Activated naive CD4-positive, alpha-beta T cell treated with anti-CD3 and anti-CD28 coated beads for 36 hours (primary cell): ENCODE measurements at regions not wholly inside any gene's neighbourhood (a gene's known extent, or its start where the extent isn't known, plus 50 kb on each side); places are given as distances from the start of the nearest gene placed in this dataset.

ENCODE experiments used
- CTCF ChIA-PET: fragments of 350-600 bp; sonication (Branson Sonifier 250); formaldehyde crosslinking; loops from one replicate; lab custom pipeline; 2021; ENCODE audit warnings: antibody characterized with exemption; lab: Charles Lee
- DNase-seq: peaks from one replicate; pipeline ENCODE4 v3.0.0-alpha.2; 2020
- H3K27ac Mint-ChIP-seq: one replicate; pipeline ENCODE4 v1.8.0; 2021; ENCODE audit warnings: mild to moderate bottlenecking, mixed read lengths
- H3K27me3 Mint-ChIP-seq: one replicate; pipeline ENCODE4 v1.8.0; 2021; ENCODE audit warnings: low read depth, mixed read lengths
- H3K36me3 Mint-ChIP-seq: one replicate; pipeline ENCODE4 v1.8.0; 2021; ENCODE audit warnings: low read depth, mixed read lengths
- H3K4me1 Mint-ChIP-seq: one replicate; pipeline ENCODE4 v1.8.0; 2021; ENCODE audit warnings: low read depth, mixed read lengths
- H3K4me3 Mint-ChIP-seq: one replicate; pipeline ENCODE4 v1.8.0; 2021; ENCODE audit warnings: mild to moderate bottlenecking, moderate library complexity, mixed read lengths
- H3K9me3 Mint-ChIP-seq: one replicate; pipeline ENCODE4 v1.8.0; 2021; ENCODE audit warnings: mixed read lengths
- intact Hi-C: fragments of 100-400 bp; cut with micrococcal nuclease; formaldehyde crosslinking; loops from one replicate; pipeline ENCODE4 v1.15.1; 2023

DNA sequence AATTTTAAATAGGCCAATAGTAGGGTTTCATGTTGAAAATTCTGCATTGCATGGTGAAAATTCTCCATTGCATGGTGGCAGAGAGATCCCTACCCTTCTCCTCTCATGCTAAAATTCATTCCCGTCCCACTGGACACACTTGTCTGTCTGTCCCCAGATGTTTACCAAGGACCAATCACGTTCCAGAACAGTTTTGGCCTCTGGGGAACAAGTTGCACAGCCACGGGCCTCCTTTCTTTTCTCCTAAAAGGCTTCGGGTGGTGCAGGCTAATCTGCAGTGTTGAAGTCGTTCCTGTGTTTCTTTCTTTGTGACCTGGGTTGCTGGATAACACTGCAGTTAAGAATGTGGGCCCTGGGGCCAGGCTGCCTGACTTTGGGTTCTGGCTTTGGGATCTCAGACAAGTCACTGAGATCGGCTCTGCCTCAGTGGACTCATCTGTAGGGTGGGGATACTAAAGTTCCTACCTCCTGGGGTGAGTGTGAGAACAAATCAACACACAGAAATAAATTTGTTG lies 113.1 kb upstream of the FAM204A start:
- Mint-ChIP-seq H3K27me3 (peaks cover 10% of the 10 kb centered on the region), H3K4me3 (no peak overlapping the region), H3K4me1 (peaks cover 5% of the 10 kb centered on the region), H3K36me3 (no peaks in the 10 kb centered on the region), H3K9me3 (peaks cover 8% of the 10 kb centered on the region), H3K27ac (no peak overlapping the region)
- DNase-seq, result no peak
- intact Hi-C loops, result loop anchor here (5.0 kb wide), 1 partner anchor 87 kb away; no protein-coding TSS in a partner anchor
- CTCF ChIA-PET, result interaction anchor here (1.6 kb wide), 1 partner anchor 959 kb away, joined by 4 read pairs; no protein-coding TSS in a partner anchor

GRCh38 chr10:118454211-118454610 lies 112.1 kb upstream of the FAM204A start:
- peaks cover 8% of the 10 kb centered on the region for H3K9me3 Mint-ChIP-seq
- H3K4me1 Mint-ChIP-seq, result peaks cover 2% of the 10 kb centered on the region
- H3K27ac Mint-ChIP-seq, result no peak overlapping the region
- DNase-seq, result no peak
- peaks cover 12% of the 10 kb centered on the region for H3K27me3 Mint-ChIP-seq
- CTCF ChIA-PET, result interaction anchor here (0.6 to 1.6 kb wide), 4 partner anchors 9 to 1154 kb away, joined by 3 to 4 read pairs (median 3); no protein-coding TSS in a partner anchor
- H3K36me3 Mint-ChIP-seq, result no peaks in the 10 kb centered on the region
- intact Hi-C loops, result no loop called here
- H3K4me3 Mint-ChIP-seq, result no peak overlapping the region

- DNase-seq, result no peak
- Mint-ChIP-seq H3K4me1 (no peaks in the 10 kb centered on the region), H3K27me3 (peaks cover 10% of the 10 kb centered on the region), H3K9me3 (peaks cover 8% of the 10 kb centered on the region), H3K27ac (no peak overlapping the region), H3K36me3 (no peaks in the 10 kb centered on the region), H3K4me3 (no peak overlapping the region)
- CTCF ChIA-PET, result no interaction called here
- intact Hi-C loops, result no loop called here
Observed at GRCh38 chr10:118452098-118452497, 110.0 kb upstream of the FAM204A start.

GRCh38 chr10:118449521-118449920 lies 107.4 kb upstream of the FAM204A start:
- intact Hi-C loops, result no loop called here
- Mint-ChIP-seq H3K36me3 (no peaks in the 10 kb centered on the region), H3K4me1 (no peaks in the 10 kb centered on the region), H3K9me3 (peaks cover 8% of the 10 kb centered on the region), H3K27me3 (peaks cover 15% of the 10 kb centered on the region), H3K4me3 (no peak overlapping the region), H3K27ac (no peak overlapping the region)
- CTCF ChIA-PET, result interaction anchor here (2.8 kb wide), 1 partner anchor 10 kb away, joined by 20 read pairs; no protein-coding TSS in a partner anchor
- DNase-seq, result no peak

DNA sequence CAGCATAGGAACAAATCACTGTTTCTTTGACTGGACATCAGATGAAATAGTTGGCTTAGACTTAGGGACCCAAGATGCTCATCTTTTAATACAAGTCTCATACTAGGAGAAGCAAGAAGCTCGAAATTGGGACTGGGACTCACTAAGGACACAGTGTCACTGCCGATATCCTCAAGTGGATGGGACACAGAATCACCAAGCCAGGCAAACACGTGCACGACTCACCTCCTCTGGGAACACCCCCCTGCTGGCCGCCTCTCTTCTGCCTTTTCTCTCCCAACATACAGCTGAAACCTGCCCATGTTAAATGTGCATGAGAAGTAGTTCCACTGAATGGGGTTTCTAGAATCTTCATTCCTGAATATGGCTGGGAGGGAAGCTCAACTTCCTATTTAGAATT lies 106.6 kb upstream of the FAM204A start:
- no peaks in the 10 kb centered on the region for H3K36me3 Mint-ChIP-seq
- no peaks in the 10 kb centered on the region for H3K4me1 Mint-ChIP-seq
- no peak for DNase-seq
- CTCF ChIA-PET, result interaction anchor here (1.1 to 2.8 kb wide), 2 partner anchors 9 to 11 kb away, joined by 3 to 20 read pairs; no protein-coding TSS in a partner anchor
- intact Hi-C loops, result no loop called here
- peaks cover 15% of the 10 kb centered on the region for H3K27me3 Mint-ChIP-seq
- no peak overlapping the region for H3K4me3 Mint-ChIP-seq
- H3K9me3 Mint-ChIP-seq, result peaks cover 8% of the 10 kb centered on the region
- H3K27ac Mint-ChIP-seq, result no peak overlapping the region

DNA sequence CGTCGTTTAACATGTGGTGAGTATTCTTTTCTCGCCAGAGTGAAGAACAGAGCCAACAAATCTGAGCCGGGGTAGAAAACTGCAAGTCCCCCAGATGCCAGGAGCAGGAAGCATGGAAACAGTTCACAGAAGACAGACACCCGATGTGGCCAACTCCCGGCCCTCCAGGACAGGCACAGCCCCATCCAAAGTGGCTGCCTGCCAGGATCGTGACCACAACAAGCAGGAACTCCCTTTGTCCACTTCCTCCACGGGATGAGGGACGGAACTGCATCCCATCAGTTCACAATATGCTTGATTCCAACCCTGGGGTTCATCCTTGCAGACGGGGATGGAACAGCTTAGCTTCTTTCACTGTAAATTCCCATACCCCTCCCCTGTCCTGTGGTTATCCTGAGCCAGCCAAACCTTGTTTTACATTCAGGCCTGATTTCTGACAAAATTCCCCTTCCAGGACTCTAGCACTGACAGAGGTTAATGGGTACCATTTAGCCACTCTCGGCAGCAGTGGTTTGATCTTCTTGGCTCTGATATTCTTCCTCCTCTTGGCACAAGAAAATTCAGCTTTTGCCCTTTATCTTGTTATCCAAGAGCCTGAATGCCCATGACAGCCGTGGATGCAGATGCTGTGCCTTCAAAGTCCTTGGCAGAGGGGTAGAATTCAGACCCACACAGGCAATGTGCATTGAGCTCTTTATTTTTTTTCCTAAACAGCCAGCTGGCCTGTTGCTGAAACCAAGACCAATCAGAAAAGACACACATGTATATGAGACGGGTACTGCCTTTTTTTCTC lies 105.5 kb upstream of the FAM204A start:
- Mint-ChIP-seq H3K36me3 (no peaks in the 10 kb centered on the region), H3K27me3 (peaks cover 13% of the 10 kb centered on the region), H3K4me1 (no peaks in the 10 kb centered on the region), H3K9me3 (peaks cover 8% of the 10 kb centered on the region), H3K27ac (no peak overlapping the region), H3K4me3 (no peak overlapping the region)
- no peak for DNase-seq
- CTCF ChIA-PET, result interaction anchor here (1.1 to 2.8 kb wide), 2 partner anchors 10 to 12 kb away, joined by 3 to 20 read pairs; no protein-coding TSS in a partner anchor
- intact Hi-C loops, result no loop called here

DNA sequence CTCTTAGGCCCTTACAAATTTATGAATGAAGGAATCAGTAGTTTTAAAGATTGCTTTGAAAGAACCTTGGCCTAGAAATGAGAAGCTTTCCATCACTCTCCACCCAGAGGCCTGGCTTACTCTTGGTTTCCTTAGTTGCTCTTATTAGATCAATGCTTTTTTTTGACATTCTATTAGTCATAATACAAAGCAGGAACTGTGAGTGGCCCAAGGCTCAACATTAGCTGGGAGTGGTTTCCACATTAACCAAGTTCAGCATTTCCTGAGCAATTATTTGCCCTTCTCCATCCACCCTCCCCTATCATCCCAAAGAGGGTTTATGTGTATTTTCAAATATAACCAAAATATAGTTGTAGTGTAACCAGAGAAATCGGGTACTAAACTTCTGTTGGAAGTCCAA lies 103.4 kb upstream of the FAM204A start:
- Mint-ChIP-seq H3K27me3 (peaks cover 14% of the 10 kb centered on the region), H3K27ac (no peak overlapping the region), H3K9me3 (no peaks in the 10 kb centered on the region), H3K36me3 (no peaks in the 10 kb centered on the region), H3K4me3 (no peak overlapping the region), H3K4me1 (no peaks in the 10 kb centered on the region)
- DNase-seq, result no peak
- intact Hi-C loops, result no loop called here
- CTCF ChIA-PET, result no interaction called here

- Mint-ChIP-seq H3K4me1 (no peaks in the 10 kb centered on the region), H3K27me3 (peaks cover 22% of the 10 kb centered on the region)
- CTCF ChIA-PET, result no interaction called here
Observed at GRCh38 chr10:118444069-118444468, 101.9 kb upstream of the FAM204A start.

DNA sequence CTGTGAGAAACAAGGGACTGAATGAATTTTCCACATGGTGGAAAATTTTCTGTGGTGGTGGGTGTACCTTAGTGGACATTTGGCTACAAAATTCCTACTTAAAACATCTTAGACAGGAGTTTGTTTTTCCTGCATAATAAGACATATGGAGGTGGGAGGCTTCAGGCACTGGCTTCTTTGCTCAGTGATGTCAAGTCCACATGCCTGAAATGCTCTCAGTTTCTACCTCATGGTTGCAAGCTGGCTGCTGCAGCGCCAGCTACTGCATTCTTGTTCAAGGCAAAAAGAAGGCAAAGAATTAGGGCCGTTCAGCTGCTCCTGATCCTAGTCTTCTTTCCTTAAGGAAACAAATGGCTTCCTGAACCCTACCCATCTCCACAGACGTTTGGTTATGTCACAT lies 99.9 kb upstream of the FAM204A start:
- Mint-ChIP-seq H3K27ac (no peak overlapping the region), H3K27me3 (peaks cover 33% of the 10 kb centered on the region), H3K9me3 (no peaks in the 10 kb centered on the region), H3K4me1 (no peaks in the 10 kb centered on the region), H3K36me3 (no peaks in the 10 kb centered on the region), H3K4me3 (no peak overlapping the region)
- DNase-seq, result no peak
- CTCF ChIA-PET, result interaction anchor here (1.7 kb wide), 1 partner anchor 18 kb away, joined by 6 read pairs; no protein-coding TSS in a partner anchor
- intact Hi-C loops, result no loop called here

More at GRCh38 chr10:118444069-118444468, 101.9 kb upstream of the FAM204A start:
- intact Hi-C loops, result no loop called here
- H3K27ac Mint-ChIP-seq, result no peak overlapping the region
- H3K36me3 Mint-ChIP-seq, result no peaks in the 10 kb centered on the region
- no peak for DNase-seq
- no peaks in the 10 kb centered on the region for H3K9me3 Mint-ChIP-seq
- no peak overlapping the region for H3K4me3 Mint-ChIP-seq

DNA sequence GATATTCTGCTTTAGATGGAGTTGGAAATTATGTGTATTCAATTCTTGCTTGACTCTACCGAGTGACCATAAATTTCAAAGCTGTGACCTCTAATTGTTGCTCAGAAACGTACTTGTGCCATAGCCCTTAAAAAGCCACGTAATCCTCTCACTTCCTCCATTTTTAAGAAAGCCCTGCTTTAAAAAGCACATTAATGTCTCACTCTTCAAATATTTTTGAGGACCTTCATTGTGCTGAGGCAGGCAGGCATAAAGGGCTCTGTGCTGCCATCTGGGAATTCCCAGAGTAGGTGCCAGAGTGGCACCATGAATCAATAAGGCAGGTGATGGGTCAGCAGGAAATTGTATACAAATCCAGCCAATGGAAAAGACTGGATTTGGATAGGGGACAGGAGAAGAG lies 97.7 kb upstream of the FAM204A start:
- CTCF ChIA-PET, result no interaction called here
- peaks cover 35% of the 10 kb centered on the region for H3K27me3 Mint-ChIP-seq
- no peaks in the 10 kb centered on the region for H3K9me3 Mint-ChIP-seq
- H3K4me1 Mint-ChIP-seq, result no peaks in the 10 kb centered on the region
- H3K36me3 Mint-ChIP-seq, result no peaks in the 10 kb centered on the region
- H3K4me3 Mint-ChIP-seq, result no peak overlapping the region
- no peak for DNase-seq
- H3K27ac Mint-ChIP-seq, result no peak overlapping the region
- intact Hi-C loops, result no loop called here

DNA sequence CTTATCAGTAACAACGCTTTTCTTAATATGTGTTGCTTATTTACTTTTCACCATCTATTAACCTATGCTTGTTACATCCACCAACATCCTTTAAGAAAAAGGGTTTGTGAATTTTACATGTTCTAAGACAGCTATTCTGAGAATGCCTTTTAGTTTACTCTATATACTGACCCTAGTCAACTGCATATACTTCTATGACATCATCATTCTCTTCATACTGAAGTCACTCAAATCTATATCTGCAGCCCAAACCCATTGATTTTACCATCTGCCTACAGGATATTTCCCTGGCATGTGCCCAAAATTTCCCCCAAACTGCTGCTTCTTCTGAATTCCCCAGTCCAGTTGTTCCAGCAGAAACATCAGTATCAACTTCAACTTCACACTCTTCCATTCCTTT lies 94.6 kb upstream of the FAM204A start:
- Mint-ChIP-seq H3K36me3 (no peaks in the 10 kb centered on the region), H3K4me1 (no peaks in the 10 kb centered on the region), H3K4me3 (no peak overlapping the region), H3K9me3 (no peaks in the 10 kb centered on the region), H3K27me3 (peaks cover 35% of the 10 kb centered on the region), H3K27ac (no peak overlapping the region)
- CTCF ChIA-PET, result interaction anchor here (1.0 to 3.0 kb wide), 2 partner anchors 13 to 23 kb away, joined by 4 to 14 read pairs; no protein-coding TSS in a partner anchor
- intact Hi-C loops, result no loop called here
- DNase-seq, result no peak

- H3K36me3 Mint-ChIP-seq, result no peaks in the 10 kb centered on the region
- H3K9me3 Mint-ChIP-seq, result no peaks in the 10 kb centered on the region
- H3K27me3 Mint-ChIP-seq, result peaks cover 8% of the 10 kb centered on the region
- no peaks in the 10 kb centered on the region for H3K4me1 Mint-ChIP-seq
- intact Hi-C loops, result no loop called here
- no peak overlapping the region for H3K4me3 Mint-ChIP-seq
- no peak for DNase-seq
- no peak overlapping the region for H3K27ac Mint-ChIP-seq
- CTCF ChIA-PET, result no interaction called here
Observed at GRCh38 chr10:118430190-118430589, 88.1 kb upstream of the FAM204A start.
